GM23338 (cell line): ENCODE measurements at regions not wholly inside any gene's neighbourhood (a gene's known extent, or its start where the extent isn't known, plus 50 kb on each side); places are given as distances from the start of the nearest gene placed in this dataset.

Experiments
- ATAC-seq: fragments of 200-7000 bp; cut with Tn5 transposase; 3 replicates; pipeline ENCODE4 v1.9.1; 2020
- DNase-seq: peaks from one replicate; pipeline ENCODE4 v3.0.0-alpha.2; 2015; ENCODE audit warnings: low spot score
- H2AFZ ChIP-seq: fragments of 200-600 bp; sonication (generic); 2 replicates; pipeline ENCODE4 v1.8.0; 2016; ENCODE audit warnings: antibody characterized with exemption, mild to moderate bottlenecking, moderate library complexity
- H3F3A ChIP-seq: fragments of 200-600 bp; sonication (generic); replicated peaks from 2 replicates; pipeline ENCODE4 v1.8.0; 2017; ENCODE audit warnings: antibody characterized with exemption, mixed run types, low read depth
- H3K27ac ChIP-seq: fragments of 200-600 bp; sonication (generic); 2 replicates; pipeline ENCODE4 v1.6.1; 2016; ENCODE audit warnings: low read depth
- H3K27me3 ChIP-seq: fragments of 200-600 bp; sonication (generic); 2 replicates; pipeline ENCODE4 v1.8.0; 2016; ENCODE audit warnings: mild to moderate bottlenecking, mixed run types, moderate library complexity; ENCODE audit not compliant: insufficient read depth
- H3K36me3 ChIP-seq: fragments of 200-600 bp; sonication (generic); 2 replicates; pipeline ENCODE4 v1.8.0; 2016; ENCODE audit warnings: mild to moderate bottlenecking; ENCODE audit not compliant: insufficient read depth
- H3K4me1 ChIP-seq: fragments of 200-600 bp; sonication (generic); 2 replicates; pipeline ENCODE4 v1.8.0; 2016; ENCODE audit warnings: mild to moderate bottlenecking, moderate library complexity; ENCODE audit not compliant: insufficient read depth
- H3K4me2 ChIP-seq: fragments of 200-600 bp; sonication (generic); 2 replicates; pipeline ENCODE4 v1.7.1; 2017; ENCODE audit warnings: mixed run types
- H3K4me3 ChIP-seq: fragments of 200-600 bp; sonication (generic); 2 replicates; pipeline ENCODE4 v1.6.1; 2016; ENCODE audit warnings: mixed run types
- H3K79me2 ChIP-seq: fragments of 200-600 bp; sonication (generic); replicated peaks from 2 replicates; pipeline ENCODE4 v1.8.0; 2017; ENCODE audit warnings: mild to moderate bottlenecking; ENCODE audit not compliant: insufficient read depth
- H3K9me2 ChIP-seq: fragments of 200-600 bp; sonication (generic); 2 replicates; pipeline ENCODE4 v1.8.0; 2017; ENCODE audit not compliant: insufficient read depth
- H4K20me1 ChIP-seq: fragments of 200-600 bp; sonication (generic); replicated peaks from 2 replicates; pipeline ENCODE4 v1.8.0; 2017; ENCODE audit warnings: mild to moderate bottlenecking; ENCODE audit not compliant: insufficient read depth
- H3K27ac Mint-ChIP-seq: 2 replicates; pipeline ENCODE4 v1.8.0; 2020; ENCODE audit warnings: inconsistent platforms, mild to moderate bottlenecking, moderate library complexity, mixed read lengths
- H3K27me3 Mint-ChIP-seq: 3 replicates; pipeline ENCODE4 v1.8.0; 2022; ENCODE audit warnings: low read depth, mild to moderate bottlenecking, moderate library complexity, mixed read lengths, inconsistent platforms; ENCODE audit not compliant: insufficient read depth, poor library complexity
- H3K36me3 Mint-ChIP-seq: 3 replicates; pipeline ENCODE4 v1.8.0; 2021; ENCODE audit warnings: low read depth, mild to moderate bottlenecking, inconsistent platforms, moderate library complexity, mixed read lengths
- H3K4me1 Mint-ChIP-seq: 3 replicates; pipeline ENCODE4 v1.8.0; 2020; ENCODE audit warnings: mild to moderate bottlenecking, inconsistent platforms, mixed read lengths
- H3K4me3 Mint-ChIP-seq: 3 replicates; pipeline ENCODE4 v1.8.0; 2021; ENCODE audit warnings: moderate library complexity, mild to moderate bottlenecking, inconsistent platforms, mixed read lengths
- H3K9me3 Mint-ChIP-seq: 3 replicates; pipeline ENCODE4 v1.8.0; 2020; ENCODE audit warnings: moderate library complexity, mild to moderate bottlenecking, inconsistent platforms, mixed read lengths
- CREB1 ChIP-seq: fragments of 250-450 bp; sonication (Bioruptor Pico); IDR thresholded peaks from 2 replicates; pipeline ENCODE4 v1.5.0; 2020; ENCODE audit warnings: low read depth, mild to moderate bottlenecking, moderate library complexity
- CTCF ChIP-seq, 2 experiments: fragments of 200-600 bp in 1 of 2; sonication (generic) in 1 of 2; conservative IDR thresholded peaks; 2 replicates each; pipeline versions ENCODE4 v1.5.1 to v1.6.1; 2016 to 2017; ENCODE audit warnings: antibody characterized with exemption in 2 of 2, low read depth in 2 of 2, mild to moderate bottlenecking in 2 of 2, moderate library complexity in 1 of 2
- ETS1 ChIP-seq: IDR thresholded peaks from 2 replicates; pipeline ENCODE4 v1.6.1; 2016; ENCODE audit warnings: antibody characterized with exemption
- EZH2 ChIP-seq: fragments of 200-600 bp; sonication (generic); IDR thresholded peaks from one replicate; pipeline ENCODE4 v1.8.0; 2017; ENCODE audit warnings: antibody characterized with exemption, mild to moderate bottlenecking, low read depth; ENCODE audit not compliant: unreplicated experiment
- EZH2phosphoT487 ChIP-seq: fragments of 200-600 bp; sonication (generic); IDR thresholded peaks from one replicate; pipeline ENCODE4 v1.8.1; 2018; ENCODE audit warnings: antibody characterized with exemption; ENCODE audit not compliant: unreplicated experiment
- JUNB ChIP-seq: IDR thresholded peaks from one replicate; pipeline ENCODE4 v1.6.1; 2016; ENCODE audit warnings: antibody characterized with exemption; ENCODE audit not compliant: unreplicated experiment
- NANOG ChIP-seq: IDR thresholded peaks from 2 replicates; pipeline ENCODE4 v1.6.1; 2016; ENCODE audit warnings: antibody characterized with exemption, borderline replicate concordance
- POLR2AphosphoS5 ChIP-seq: IDR thresholded peaks from 2 replicates; pipeline ENCODE4 v1.6.1; 2016; ENCODE audit warnings: antibody characterized with exemption, low read depth
- STAT1 ChIP-seq: IDR thresholded peaks from one replicate; pipeline ENCODE4 v1.6.1; 2016; ENCODE audit warnings: antibody characterized with exemption; ENCODE audit not compliant: unreplicated experiment
- ZNF114 ChIP-seq: fragments of 250-450 bp; sonication (Bioruptor Pico); IDR thresholded peaks from 2 replicates; pipeline ENCODE4 v1.5.0; 2020; ENCODE audit warnings: mild to moderate bottlenecking, moderate library complexity
- ZNF331 ChIP-seq: fragments of 250-450 bp; sonication (Bioruptor Pico); IDR thresholded peaks from 2 replicates; pipeline ENCODE4 v1.5.0; 2020; ENCODE audit warnings: low read depth, mild to moderate bottlenecking, moderate library complexity
- ZNF462 ChIP-seq: fragments of 250-450 bp; sonication (Bioruptor Pico); IDR thresholded peaks from 2 replicates; pipeline ENCODE4 v1.5.0; 2020; ENCODE audit warnings: mild to moderate bottlenecking, moderate library complexity
- TF ChIP-seq, protein P1 (sequence below): IDR thresholded peaks from one replicate; pipeline ENCODE4 v1.6.1; 2018; ENCODE audit warnings: antibody characterized with exemption; ENCODE audit not compliant: unreplicated experiment

DNA sequence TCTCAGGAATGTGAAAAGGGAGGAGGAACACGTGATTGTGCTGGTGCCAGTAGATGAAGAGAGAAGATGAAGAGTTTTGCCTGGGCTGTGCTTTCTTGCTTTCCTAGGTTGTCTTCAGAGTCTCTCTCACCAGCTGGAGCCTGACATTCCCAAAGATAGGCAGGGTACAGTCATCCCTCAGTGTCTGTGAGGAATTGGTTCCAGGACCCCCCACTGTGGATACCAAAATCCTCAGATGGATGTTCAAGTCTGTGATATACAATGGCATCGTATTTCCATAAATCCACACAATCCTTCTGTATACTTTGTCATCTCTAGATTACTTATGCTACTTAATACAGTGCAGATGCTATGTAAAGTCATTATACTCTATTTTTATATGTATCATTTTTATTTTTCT, 113.5 kb downstream of the SAMD5 start:
- no peak overlapping the region for H3K4me2 ChIP-seq
- no peaks in the 10 kb centered on the region for H3K27me3 ChIP-seq
- ATAC-seq: no peak
- no peak overlapping the region for H3K27ac ChIP-seq
- no peak overlapping the region for H3K4me3 ChIP-seq
- H3K9me2 ChIP-seq: 0 out of 2 replicates have a peak, but pooled peaks cover 2% of the 10 kb centered on the region
- Mint-ChIP-seq H3K27me3 (no peaks in the 10 kb centered on the region), H3K27ac (no peak overlapping the region), H3K9me3 (no peaks in the 10 kb centered on the region), H3K36me3 (no peaks in the 10 kb centered on the region), H3K4me3 (no peak overlapping the region), H3K4me1 (no peaks in the 10 kb centered on the region)
- no peaks in the 10 kb centered on the region for H3K36me3 ChIP-seq
- no peaks in the 10 kb centered on the region for H3K79me2 ChIP-seq
- no peaks in the 10 kb centered on the region for H3F3A ChIP-seq
- TF ChIP-seq ETS1: no peak
- no peak for TF ChIP-seq CREB1 (CRISPR knock-in tag)
- TF ChIP-seq ZNF331: no peak
- TF ChIP-seq CTCF (conservative IDR thresholded peaks at IDR 0.05; ENCODE audit: low read depth in 2 of 2): no peak
- TF ChIP-seq NANOG: no peak
- no peak for TF ChIP-seq ZNF462
- TF ChIP-seq, protein P1, sequence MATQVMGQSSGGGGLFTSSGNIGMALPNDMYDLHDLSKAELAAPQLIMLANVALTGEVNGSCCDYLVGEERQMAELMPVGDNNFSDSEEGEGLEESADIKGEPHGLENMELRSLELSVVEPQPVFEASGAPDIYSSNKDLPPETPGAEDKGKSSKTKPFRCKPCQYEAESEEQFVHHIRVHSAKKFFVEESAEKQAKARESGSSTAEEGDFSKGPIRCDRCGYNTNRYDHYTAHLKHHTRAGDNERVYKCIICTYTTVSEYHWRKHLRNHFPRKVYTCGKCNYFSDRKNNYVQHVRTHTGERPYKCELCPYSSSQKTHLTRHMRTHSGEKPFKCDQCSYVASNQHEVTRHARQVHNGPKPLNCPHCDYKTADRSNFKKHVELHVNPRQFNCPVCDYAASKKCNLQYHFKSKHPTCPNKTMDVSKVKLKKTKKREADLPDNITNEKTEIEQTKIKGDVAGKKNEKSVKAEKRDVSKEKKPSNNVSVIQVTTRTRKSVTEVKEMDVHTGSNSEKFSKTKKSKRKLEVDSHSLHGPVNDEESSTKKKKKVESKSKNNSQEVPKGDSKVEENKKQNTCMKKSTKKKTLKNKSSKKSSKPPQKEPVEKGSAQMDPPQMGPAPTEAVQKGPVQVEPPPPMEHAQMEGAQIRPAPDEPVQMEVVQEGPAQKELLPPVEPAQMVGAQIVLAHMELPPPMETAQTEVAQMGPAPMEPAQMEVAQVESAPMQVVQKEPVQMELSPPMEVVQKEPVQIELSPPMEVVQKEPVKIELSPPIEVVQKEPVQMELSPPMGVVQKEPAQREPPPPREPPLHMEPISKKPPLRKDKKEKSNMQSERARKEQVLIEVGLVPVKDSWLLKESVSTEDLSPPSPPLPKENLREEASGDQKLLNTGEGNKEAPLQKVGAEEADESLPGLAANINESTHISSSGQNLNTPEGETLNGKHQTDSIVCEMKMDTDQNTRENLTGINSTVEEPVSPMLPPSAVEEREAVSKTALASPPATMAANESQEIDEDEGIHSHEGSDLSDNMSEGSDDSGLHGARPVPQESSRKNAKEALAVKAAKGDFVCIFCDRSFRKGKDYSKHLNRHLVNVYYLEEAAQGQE: no peak
- TF ChIP-seq EZH2: no peak
- no peak for TF ChIP-seq EZH2phosphoT487
- TF ChIP-seq ZNF114: no peak
- no peak for TF ChIP-seq POLR2AphosphoS5
- TF ChIP-seq STAT1: no peak
- no peak for TF ChIP-seq JUNB
- H3K4me1 ChIP-seq: no peaks in the 10 kb centered on the region
- no peaks in the 10 kb centered on the region for H4K20me1 ChIP-seq
- H2AFZ ChIP-seq: no peak overlapping the region
- DNase-seq: no peak
